Progenitor cell of endocrine pancreas (in vitro differentiated cells): ENCODE measurements at regions not wholly inside any gene's neighbourhood (a gene's known extent, or its start where the extent isn't known, plus 50 kb on each side); places are given as distances from the start of the nearest gene placed in this dataset.

Source experiments
- DNase-seq: peaks from one replicate; pipeline ENCODE4 v3.0.0; 2021; ENCODE audit warnings: low spot score; ENCODE audit not compliant: unreplicated experiment
- H3K27ac Mint-ChIP-seq: 2 replicates; pipeline ENCODE4 v1.8.0; 2021; ENCODE audit warnings: mild to moderate bottlenecking, moderate library complexity, mixed read lengths
- H3K27me3 Mint-ChIP-seq: 2 replicates; pipeline ENCODE4 v1.8.0; 2021; ENCODE audit warnings: mixed read lengths
- H3K36me3 Mint-ChIP-seq: 2 replicates; pipeline ENCODE4 v1.8.0; 2022; ENCODE audit warnings: mixed read lengths; ENCODE audit not compliant: insufficient read depth
- H3K4me1 Mint-ChIP-seq: 2 replicates; pipeline ENCODE4 v1.8.0; 2021; ENCODE audit warnings: low read depth, mixed read lengths
- H3K4me3 Mint-ChIP-seq: 2 replicates; pipeline ENCODE4 v1.8.0; 2021; ENCODE audit warnings: low read depth, mild to moderate bottlenecking, moderate library complexity, mixed read lengths
- H3K9me3 Mint-ChIP-seq: 2 replicates; pipeline ENCODE4 v1.8.0; 2021; ENCODE audit warnings: low read depth, mixed read lengths
- CTCF ChIP-seq: fragments of 200-600 bp; sonication (generic); IDR thresholded peaks from one replicate; pipeline ENCODE4 v1.5.0; 2021; ENCODE audit warnings: antibody characterized with exemption, mild to moderate bottlenecking; ENCODE audit not compliant: unreplicated experiment

GRCh38 chr2:19806131-19806530 lies 95.7 kb downstream of the TTC32 start:
- Mint-ChIP-seq H3K27me3 (peaks cover 8% of the 10 kb centered on the region), H3K9me3 (no peaks in the 10 kb centered on the region), H3K36me3 (no peaks in the 10 kb centered on the region), H3K4me1 (no peaks in the 10 kb centered on the region), H3K4me3 (no peak overlapping the region), H3K27ac (no peak overlapping the region)
- no peak for TF ChIP-seq CTCF
- DNase-seq = no peak

- Mint-ChIP-seq H3K4me3 (no peak overlapping the region), H3K4me1 (no peaks in the 10 kb centered on the region), H3K9me3 (no peaks in the 10 kb centered on the region), H3K27ac (no peak overlapping the region), H3K36me3 (no peaks in the 10 kb centered on the region), H3K27me3 (peaks cover 8% of the 10 kb centered on the region)
- no peak for TF ChIP-seq CTCF
- DNase-seq = no peak
Observed at GRCh38 chr2:19805266-19805665, 96.5 kb downstream of the TTC32 start.

- Mint-ChIP-seq H3K4me1 (no peaks in the 10 kb centered on the region), H3K27me3 (peaks cover 8% of the 10 kb centered on the region), H3K27ac (no peak overlapping the region), H3K9me3 (no peaks in the 10 kb centered on the region), H3K36me3 (no peaks in the 10 kb centered on the region), H3K4me3 (no peak overlapping the region)
- no peak for DNase-seq
- TF ChIP-seq CTCF = no peak
Observed at GRCh38 chr2:19804639-19805260, 97.0 kb downstream of the TTC32 start.

GRCh38 chr2:19802086-19802841 lies 99.5 kb downstream of the TTC32 start:
- Mint-ChIP-seq H3K9me3 (no peaks in the 10 kb centered on the region), H3K27me3 (peaks cover 8% of the 10 kb centered on the region), H3K36me3 (no peaks in the 10 kb centered on the region), H3K4me3 (no peak overlapping the region), H3K4me1 (no peaks in the 10 kb centered on the region), H3K27ac (no peak overlapping the region)
- DNase-seq = no peak
- TF ChIP-seq CTCF = no peak

GRCh38 chr2:19801367-19802080 lies 100.3 kb downstream of the TTC32 start:
- no peak for TF ChIP-seq CTCF
- Mint-ChIP-seq H3K27ac (no peak overlapping the region), H3K4me3 (no peak overlapping the region), H3K27me3 (peaks cover 8% of the 10 kb centered on the region), H3K36me3 (no peaks in the 10 kb centered on the region), H3K9me3 (no peaks in the 10 kb centered on the region), H3K4me1 (no peaks in the 10 kb centered on the region)
- no peak for DNase-seq
